ENCODE measurements at regions not wholly inside any gene's neighbourhood (a gene's known extent, or its start where the extent isn't known, plus 50 kb on each side); places are given as distances from the start of the nearest gene placed in this dataset.

GRCh38 chr1:201656311-201657032, 117.5 kb downstream of the NAV1 start:
- TF ChIP-seq CTCF (IDR thresholded peaks at IDR 0.05; ENCODE audit: extremely low read depth, missing control alignments) = no peak
- no peak for DNase-seq (ENCODE audit: low spot score)

- TF ChIP-seq CTCF (IDR thresholded peaks at IDR 0.05; ENCODE audit: extremely low read depth, missing control alignments) = no peak
- no peak for DNase-seq (ENCODE audit: low spot score)
Measured at GRCh38 chr1:201659572-201659971, 120.6 kb downstream of the NAV1 start.

GRCh38 chr1:201660931-201661822, 122.2 kb downstream of the NAV1 start:
- no peak for DNase-seq (ENCODE audit: low spot score)

GRCh38 chr1:201661823-201662359, 123.0 kb downstream of the NAV1 start:
- no peak for DNase-seq (ENCODE audit: low spot score)
- no peak for TF ChIP-seq CTCF (IDR thresholded peaks at IDR 0.05; ENCODE audit: extremely low read depth, missing control alignments)

More at GRCh38 chr1:201660931-201661822, 122.2 kb downstream of the NAV1 start:
- no peak for TF ChIP-seq CTCF (IDR thresholded peaks at IDR 0.05; ENCODE audit: extremely low read depth, missing control alignments)

- TF ChIP-seq CTCF (IDR thresholded peaks at IDR 0.05; ENCODE audit: extremely low read depth, missing control alignments) = no peak
- DNase-seq (ENCODE audit: low spot score) = no peak
Measured at GRCh38 chr1:201662646-201663045, 123.7 kb downstream of the NAV1 start.

GRCh38 chr1:201663491-201664113, 124.7 kb downstream of the NAV1 start:
- TF ChIP-seq CTCF (IDR thresholded peaks at IDR 0.05; ENCODE audit: extremely low read depth, missing control alignments) = no peak

More at GRCh38 chr1:201663491-201664113, 124.7 kb downstream of the NAV1 start:
- no peak for DNase-seq (ENCODE audit: low spot score)

Measured in GM20000 (cell line).